Activated CD4-positive, alpha-beta memory T cell treated with anti-CD3 and anti-CD28 coated beads, Interleukin-2, amount 10 ng/mL, durations not matched to agents 7 days and 5 days (primary cell): ENCODE measurements at regions not wholly inside any gene's neighbourhood (a gene's known extent, or its start where the extent isn't known, plus 50 kb on each side); places are given as distances from the start of the nearest gene placed in this dataset.
"Not testable (repeated sequence)": the region's sequence is repeated elsewhere in the genome, so short reads cannot be mapped to it uniquely, and the experiment has no call there.

Experiments used
- CTCF ChIA-PET: fragments of 350-600 bp; sonication (Branson Sonifier 250); formaldehyde crosslinking; loops from one replicate; lab custom pipeline; 2021; ENCODE audit warnings: antibody characterized with exemption, inconsistent platforms; lab: Charles Lee
- POLR2A ChIA-PET: fragments of 350-600 bp; sonication (Branson Sonifier 250); formaldehyde crosslinking; loops from one replicate; lab custom pipeline; 2021; ENCODE audit warnings: antibody characterized with exemption; lab: Charles Lee
- DNase-seq: peaks from one replicate; pipeline ENCODE4 v3.0.0-alpha.2; 2020
- H3K27ac Mint-ChIP-seq: one replicate; pipeline ENCODE4 v1.8.0; 2021; ENCODE audit warnings: mild to moderate bottlenecking, mixed read lengths
- H3K27me3 Mint-ChIP-seq: one replicate; pipeline ENCODE4 v1.8.0; 2021; ENCODE audit warnings: mixed read lengths
- H3K36me3 Mint-ChIP-seq: one replicate; pipeline ENCODE4 v1.8.0; 2021; ENCODE audit warnings: low read depth, mixed read lengths
- H3K4me1 Mint-ChIP-seq: one replicate; pipeline ENCODE4 v1.8.0; 2021; ENCODE audit warnings: mixed read lengths
- H3K4me3 Mint-ChIP-seq: one replicate; pipeline ENCODE4 v1.8.0; 2021; ENCODE audit warnings: mild to moderate bottlenecking, mixed read lengths
- H3K9me3 Mint-ChIP-seq: one replicate; pipeline ENCODE4 v1.8.0; 2021; ENCODE audit warnings: mixed read lengths

GRCh38 chr10:9302140-9302746, 1247.8 kb downstream of the GATA3 start:
- Mint-ChIP-seq H3K9me3 (no peaks in the 10 kb centered on the region), H3K4me3 (no peak overlapping the region), H3K27me3 (peaks cover 12% of the 10 kb centered on the region), H3K4me1 (no peaks in the 10 kb centered on the region), H3K27ac (no peak overlapping the region), H3K36me3 (no peaks in the 10 kb centered on the region)
- ChIA-PET POLR2A (no interaction called here), CTCF (interaction anchor here (0.6 to 2.2 kb wide), 3 partner anchors 1283 to 1777 kb away, joined by 3 to 6 read pairs (median 4); partner anchors contain the start of gene KIN)
- no peak for DNase-seq

- no peaks in the 10 kb centered on the region for H3K4me1 Mint-ChIP-seq
- ChIA-PET CTCF (no interaction called here), POLR2A (no interaction called here)
- no peak overlapping the region for H3K4me3 Mint-ChIP-seq
- H3K27me3 Mint-ChIP-seq = peaks cover 10% of the 10 kb centered on the region
- H3K9me3 Mint-ChIP-seq = no peaks in the 10 kb centered on the region
- no peak overlapping the region for H3K27ac Mint-ChIP-seq
- no peaks in the 10 kb centered on the region for H3K36me3 Mint-ChIP-seq
- no peak for DNase-seq
Measured at GRCh38 chr10:9305018-9305655, 1250.6 kb downstream of the GATA3 start.

- Mint-ChIP-seq H3K27ac (no peak overlapping the region), H3K4me1 (no peaks in the 10 kb centered on the region), H3K9me3 (no peaks in the 10 kb centered on the region), H3K4me3 (no peak overlapping the region), H3K27me3 (peaks cover 11% of the 10 kb centered on the region), H3K36me3 (no peaks in the 10 kb centered on the region)
- CTCF ChIA-PET = interaction anchor here (0.6 to 1.5 kb wide), 2 partner anchors 1470 to 1787 kb away, joined by 3 to 5 read pairs; no protein-coding TSS in a partner anchor
- POLR2A ChIA-PET = no interaction called here
- DNase-seq = no peak
Measured at GRCh38 chr10:9311702-9312499, 1257.4 kb downstream of the GATA3 start.

GRCh38 chr10:9315292-9315691, 1260.8 kb downstream of the GATA3 start:
- Mint-ChIP-seq H3K27me3 (peaks cover 11% of the 10 kb centered on the region), H3K36me3 (no peaks in the 10 kb centered on the region), H3K4me1 (no peaks in the 10 kb centered on the region), H3K27ac (no peak overlapping the region), H3K4me3 (no peak overlapping the region), H3K9me3 (no peaks in the 10 kb centered on the region)
- ChIA-PET CTCF (no interaction called here), POLR2A (no interaction called here)
- no peak for DNase-seq

GRCh38 chr10:9331583-9332008, 1277.1 kb downstream of the GATA3 start:
- CTCF ChIA-PET = interaction anchor here (1.0 to 1.7 kb wide), 2 partner anchors 12 to 1444 kb away, joined by 3 to 5 read pairs; no protein-coding TSS in a partner anchor
- H3K4me1 Mint-ChIP-seq = no peaks in the 10 kb centered on the region
- no peaks in the 10 kb centered on the region for H3K9me3 Mint-ChIP-seq
- no peak for DNase-seq
- H3K27me3 Mint-ChIP-seq = peaks cover 16% of the 10 kb centered on the region
- no peak overlapping the region for H3K4me3 Mint-ChIP-seq
- no peaks in the 10 kb centered on the region for H3K36me3 Mint-ChIP-seq
- H3K27ac Mint-ChIP-seq = no peak overlapping the region
- POLR2A ChIA-PET = no interaction called here

- DNase-seq = no peak
- Mint-ChIP-seq H3K4me1 (no peaks in the 10 kb centered on the region), H3K36me3 (no peaks in the 10 kb centered on the region), H3K27me3 (peaks cover 6% of the 10 kb centered on the region), H3K4me3 (no peak overlapping the region), H3K27ac (no peak overlapping the region), H3K9me3 (no peaks in the 10 kb centered on the region)
- POLR2A ChIA-PET = no interaction called here
- CTCF ChIA-PET = no interaction called here
Measured at GRCh38 chr10:9334270-9334669, 1279.8 kb downstream of the GATA3 start.

- ChIA-PET POLR2A (no interaction called here), CTCF (no interaction called here)
- no peak for DNase-seq
- H3K9me3 Mint-ChIP-seq = no peaks in the 10 kb centered on the region
- peaks cover 10% of the 10 kb centered on the region for H3K27me3 Mint-ChIP-seq
- no peak overlapping the region for H3K27ac Mint-ChIP-seq
- H3K4me3 Mint-ChIP-seq = no peak overlapping the region
- no peaks in the 10 kb centered on the region for H3K4me1 Mint-ChIP-seq
- no peaks in the 10 kb centered on the region for H3K36me3 Mint-ChIP-seq
Measured at GRCh38 chr10:9339716-9340115, 1285.2 kb downstream of the GATA3 start.

- Mint-ChIP-seq H3K4me1 (no peaks in the 10 kb centered on the region), H3K27ac (no peak overlapping the region), H3K4me3 (no peak overlapping the region), H3K27me3 (peaks cover 5% of the 10 kb centered on the region), H3K9me3 (no peaks in the 10 kb centered on the region), H3K36me3 (no peaks in the 10 kb centered on the region)
- DNase-seq = no peak
- ChIA-PET CTCF (interaction anchor here (0.9 kb wide), 1 partner anchor 14 kb away, joined by 3 read pairs; no protein-coding TSS in a partner anchor), POLR2A (no interaction called here)
Measured at GRCh38 chr10:9342885-9343570, 1288.5 kb downstream of the GATA3 start.

GRCh38 chr10:9347933-9348332, 1293.4 kb downstream of the GATA3 start:
- POLR2A ChIA-PET, CTCF ChIA-PET, H3K27ac Mint-ChIP-seq, DNase-seq, H3K9me3 Mint-ChIP-seq, H3K27me3 Mint-ChIP-seq, H3K36me3 Mint-ChIP-seq, H3K4me3 Mint-ChIP-seq, H3K4me1 Mint-ChIP-seq: not testable (repeated sequence)

- CTCF ChIA-PET = interaction anchor here (0.8 kb wide), 1 partner anchor 25 kb away, joined by 3 read pairs; no protein-coding TSS in a partner anchor
Measured at GRCh38 chr10:9357471-9357870, 1303.0 kb downstream of the GATA3 start.

GRCh38 chr10:9362721-9363120, 1308.2 kb downstream of the GATA3 start:
- Mint-ChIP-seq H3K4me1 (peaks cover 2% of the 10 kb centered on the region), H3K27ac (no peak overlapping the region), H3K4me3 (no peak overlapping the region), H3K9me3 (no peaks in the 10 kb centered on the region), H3K27me3 (no peaks in the 10 kb centered on the region), H3K36me3 (no peaks in the 10 kb centered on the region)
- no peak for DNase-seq
- ChIA-PET CTCF (no interaction called here), POLR2A (no interaction called here)

More at GRCh38 chr10:9357471-9357870, 1303.0 kb downstream of the GATA3 start:
- no peak overlapping the region for H3K4me3 Mint-ChIP-seq
- POLR2A ChIA-PET = no interaction called here
- no peaks in the 10 kb centered on the region for H3K36me3 Mint-ChIP-seq
- H3K4me1 Mint-ChIP-seq = no peaks in the 10 kb centered on the region
- no peak overlapping the region for H3K27ac Mint-ChIP-seq
- H3K9me3 Mint-ChIP-seq = no peaks in the 10 kb centered on the region
- peaks cover 2% of the 10 kb centered on the region for H3K27me3 Mint-ChIP-seq
- DNase-seq = no peak

GRCh38 chr10:9379183-9379582, 1324.7 kb downstream of the GATA3 start:
- CTCF ChIA-PET = no interaction called here
- H3K4me1 Mint-ChIP-seq = no peaks in the 10 kb centered on the region
- DNase-seq = no peak
- H3K27me3 Mint-ChIP-seq = no peaks in the 10 kb centered on the region
- H3K36me3 Mint-ChIP-seq = no peaks in the 10 kb centered on the region
- POLR2A ChIA-PET = no interaction called here
- no peaks in the 10 kb centered on the region for H3K9me3 Mint-ChIP-seq
- no peak overlapping the region for H3K4me3 Mint-ChIP-seq
- no peak overlapping the region for H3K27ac Mint-ChIP-seq
